DND-41 (cell line): ENCODE measurements at regions not wholly inside any gene's neighbourhood (a gene's known extent, or its start where the extent isn't known, plus 50 kb on each side); places are given as distances from the start of the nearest gene placed in this dataset.

Experiments used
- ATAC-seq: fragments of 200-7000 bp; cut with Tn5 transposase; 3 replicates; pipeline ENCODE4 v1.9.1; 2021; ENCODE audit warnings: low read depth; ENCODE audit not compliant: insufficient read depth
- DNase-seq: peaks from one replicate; pipeline ENCODE4 v3.0.0-alpha.2; 2020
- H2AFZ ChIP-seq: 2 replicates; pipeline ENCODE4 v1.6.0; 2012; ENCODE audit warnings: low read depth, low read length
- H3K27ac ChIP-seq: 2 replicates; pipeline ENCODE4 v1.5.1; 2012; ENCODE audit warnings: low read length, inconsistent platforms
- H3K27me3 ChIP-seq: fragments of 200-600 bp; sonication (generic); 2 replicates; pipeline ENCODE4 v1.6.0; 2012; ENCODE audit warnings: low read length, mild to moderate bottlenecking, inconsistent platforms; ENCODE audit not compliant: insufficient read depth, poor library complexity
- H3K36me3 ChIP-seq: 2 replicates; pipeline ENCODE4 v1.5.1; 2012; ENCODE audit warnings: low read length, inconsistent platforms; ENCODE audit not compliant: insufficient read depth
- H3K4me1 ChIP-seq: 2 replicates; pipeline ENCODE4 v1.5.1; 2012; ENCODE audit warnings: mild to moderate bottlenecking, low read length; ENCODE audit not compliant: insufficient read depth
- H3K4me2 ChIP-seq: 2 replicates; pipeline ENCODE4 v1.6.0; 2012; ENCODE audit warnings: mild to moderate bottlenecking, moderate library complexity, low read length, inconsistent platforms; ENCODE audit not compliant: insufficient read depth
- H3K4me3 ChIP-seq, 2 experiments: fragments of 200-600 bp in 1 of 2; shearing (Covaris generic) in 1 of 2; 2 replicates each; pipeline ENCODE4 v1.5.1; 2012 to 2016; ENCODE audit warnings: inconsistent platforms in 2 of 2, low read length in 2 of 2, mild to moderate bottlenecking in 2 of 2, low read depth in 1 of 2, moderate library complexity in 1 of 2
- H3K79me2 ChIP-seq: 2 replicates; pipeline ENCODE4 v1.6.0; 2012; ENCODE audit warnings: low read length, inconsistent platforms; ENCODE audit not compliant: insufficient read depth
- H3K9ac ChIP-seq: 2 replicates; pipeline ENCODE4 v1.6.0; 2012; ENCODE audit warnings: low read depth, mild to moderate bottlenecking, inconsistent platforms, low read length, moderate library complexity
- H3K9me3 ChIP-seq: 2 replicates; pipeline ENCODE4 v1.5.1; 2012; ENCODE audit warnings: low read length, moderate library complexity, mild to moderate bottlenecking, inconsistent platforms; ENCODE audit not compliant: insufficient read depth, severe bottlenecking
- H4K20me1 ChIP-seq: 2 replicates; pipeline ENCODE4 v1.6.0; 2012; ENCODE audit warnings: low read length; ENCODE audit not compliant: insufficient read depth
- CTCF ChIP-seq: IDR thresholded peaks from 2 replicates; pipeline ENCODE4 v1.5.1; 2012; ENCODE audit warnings: borderline replicate concordance, low read length, moderate library complexity, mild to moderate bottlenecking; ENCODE audit not compliant: poor library complexity, severe bottlenecking; ENCODE audit errors: extremely low read depth
- EZH2 ChIP-seq: IDR thresholded peaks from 3 replicates; pipeline ENCODE4 v1.6.1; 2012; ENCODE audit warnings: borderline replicate concordance, low read depth, mild to moderate bottlenecking, moderate library complexity, low read length, inconsistent platforms; ENCODE audit not compliant: severe bottlenecking

- H3K9me3 ChIP-seq, result no peaks in the 10 kb centered on the region
- H3K79me2 ChIP-seq, result 0 out of 2 replicates have a peak, but pooled peaks cover 2% of the 10 kb centered on the region
- H3K27ac ChIP-seq, result peak overlapping the region; percentile 97
- H3K27me3 ChIP-seq, result no peaks in the 10 kb centered on the region
- H3K4me2 ChIP-seq, result peak overlapping the region; percentile 59
- peak; percentile 2 for TF ChIP-seq CTCF
- TF ChIP-seq EZH2, result no peak
- H3K9ac ChIP-seq, result peak overlapping the region; percentile 63
- DNase-seq (peak; percentile 91), ATAC-seq (peak; percentile 99)
- no peaks in the 10 kb centered on the region for H4K20me1 ChIP-seq
- H3K36me3 ChIP-seq, result no peaks in the 10 kb centered on the region
- peak overlapping the region; percentile 88 for H2AFZ ChIP-seq
- H3K4me1 ChIP-seq, result peaks cover 27% of the 10 kb centered on the region
- peak overlapping the region in 1 of 2 experiments; percentile 41; a peak in 1 of 4 replicates for H3K4me3 ChIP-seq
Observed at GRCh38 chr2:239751679-239752355, 273.3 kb downstream of the NDUFA10 start.

- no peak for TF ChIP-seq EZH2
- TF ChIP-seq CTCF, result no peak
- Histone ChIP-seq H3K4me3 (peak overlapping the region in 1 of 2 experiments; percentile 41; a peak in 1 of 4 replicates), H3K79me2 (0 out of 2 replicates have a peak, but pooled peaks cover 2% of the 10 kb centered on the region), H3K9ac (peak overlapping the region; percentile 63), H3K27me3 (no peaks in the 10 kb centered on the region), H4K20me1 (no peaks in the 10 kb centered on the region), H3K27ac (peak overlapping the region; percentile 97), H3K4me2 (peak overlapping the region; percentile 59), H3K36me3 (no peaks in the 10 kb centered on the region), H3K9me3 (no peaks in the 10 kb centered on the region), H3K4me1 (peaks cover 26% of the 10 kb centered on the region), H2AFZ (peak overlapping the region; percentile 88)
- ATAC-seq (peak; percentile 25), DNase-seq (no peak)
Observed at GRCh38 chr2:239750929-239751678, 274.0 kb downstream of the NDUFA10 start.

GRCh38 chr2:239750045-239750835 is 274.9 kb downstream of the NDUFA10 start:
- Histone ChIP-seq H3K4me1 (peaks cover 26% of the 10 kb centered on the region), H3K27ac (peak overlapping the region; percentile 97), H3K27me3 (no peaks in the 10 kb centered on the region), H3K9ac (peak overlapping the region; percentile 13; the same call in 1 of the 2 replicates), H3K4me2 (no peak overlapping the region), H4K20me1 (no peaks in the 10 kb centered on the region), H3K36me3 (no peaks in the 10 kb centered on the region), H3K9me3 (no peaks in the 10 kb centered on the region), H3K79me2 (0 out of 2 replicates have a peak, but pooled peaks cover 2% of the 10 kb centered on the region), H2AFZ (no peak overlapping the region), H3K4me3 (no peak overlapping the region)
- no peak for TF ChIP-seq CTCF
- no peak for TF ChIP-seq EZH2
- ATAC-seq (no peak), DNase-seq (no peak)
